NCI-H2107 treated with DMSO at 0.1 percent for 48 hours (cell line): ENCODE measurements at regions not wholly inside any gene's neighbourhood (a gene's known extent, or its start where the extent isn't known, plus 50 kb on each side); places are given as distances from the start of the nearest gene placed in this dataset.
"Not testable (repeated sequence)": the region's sequence is repeated elsewhere in the genome, so short reads cannot be mapped to it uniquely, and the experiment has no call there.

Source experiments
- DNase-seq: peaks from one replicate; lab custom pipeline; 2025; ENCODE audit not compliant: unreplicated experiment; lab: John Stamatoyannopoulos, UW

- DNase-seq = no peak
Observed at GRCh38 chr10:52368725-52369124, 54.6 kb downstream of the DKK1 start.

- DNase-seq = not testable (repeated sequence)
Observed at GRCh38 chr10:52374207-52374606, 60.1 kb downstream of the DKK1 start.

- no peak for DNase-seq
Observed at GRCh38 chr10:52376694-52377354, 62.7 kb downstream of the DKK1 start.

- no peak for DNase-seq
Observed at GRCh38 chr10:52378124-52378523, 64.0 kb downstream of the DKK1 start.

- no peak for DNase-seq
Observed at GRCh38 chr10:52379287-52379686, 65.2 kb downstream of the DKK1 start.

- no peak for DNase-seq
Observed at GRCh38 chr10:52383088-52383487, 69.0 kb downstream of the DKK1 start.

- no peak for DNase-seq
Observed at GRCh38 chr10:52387744-52388143, 73.7 kb downstream of the DKK1 start.

GRCh38 chr10:52390388-52390787 is 76.3 kb downstream of the DKK1 start:
- no peak for DNase-seq

GRCh38 chr10:52391927-52392602 is 78.0 kb downstream of the DKK1 start:
- no peak for DNase-seq

GRCh38 chr10:52394246-52394645 is 80.2 kb downstream of the DKK1 start:
- DNase-seq = no peak

- no peak for DNase-seq
Observed at GRCh38 chr10:52400562-52400961, 86.5 kb downstream of the DKK1 start.

GRCh38 chr10:52403801-52404200 is 89.7 kb downstream of the DKK1 start:
- DNase-seq = not testable (repeated sequence)

GRCh38 chr10:52409195-52409594 is 95.1 kb downstream of the DKK1 start:
- no peak for DNase-seq

- DNase-seq = no peak
Observed at GRCh38 chr10:52409928-52410327, 95.8 kb downstream of the DKK1 start.

- no peak for DNase-seq
Observed at GRCh38 chr10:52410916-52411315, 96.8 kb downstream of the DKK1 start.

GRCh38 chr10:52419281-52419680 is 105.2 kb downstream of the DKK1 start:
- DNase-seq = no peak

- DNase-seq = no peak
Observed at GRCh38 chr10:52420656-52421055, 106.6 kb downstream of the DKK1 start.

GRCh38 chr10:52423369-52423768 is 109.3 kb downstream of the DKK1 start:
- DNase-seq = no peak

- no peak for DNase-seq
Observed at GRCh38 chr10:52424341-52424740, 110.3 kb downstream of the DKK1 start.

- DNase-seq = no peak
Observed at GRCh38 chr10:52434734-52435133, 120.7 kb downstream of the DKK1 start.

- no peak for DNase-seq
Observed at GRCh38 chr10:52436664-52437063, 122.6 kb downstream of the DKK1 start.

GRCh38 chr10:52437205-52437646 is 123.1 kb downstream of the DKK1 start:
- DNase-seq = no peak

GRCh38 chr10:52438119-52438518 is 124.0 kb downstream of the DKK1 start:
- no peak for DNase-seq
